H9 (cell line): ENCODE measurements at regions not wholly inside any gene's neighbourhood (a gene's known extent, or its start where the extent isn't known, plus 50 kb on each side); places are given as distances from the start of the nearest gene placed in this dataset.

Experiments used
- DNase-seq: peaks from one replicate; pipeline ENCODE4 v3.0.0-alpha.2; 2017
- H2AFZ ChIP-seq: one replicate; pipeline ENCODE4 v1.6.1; 2013; ENCODE audit warnings: mild to moderate bottlenecking, low read length, control low read depth, moderate library complexity
- H2AK5ac ChIP-seq: 2 replicates; pipeline ENCODE4 v1.6.1; 2013; ENCODE audit warnings: low read length, control low read depth, mixed read lengths; ENCODE audit not compliant: insufficient read length
- H2BK120ac ChIP-seq: one replicate; pipeline ENCODE4 v1.6.1; 2013; ENCODE audit warnings: low read depth, mild to moderate bottlenecking, low read length, control low read depth, inconsistent platforms; ENCODE audit not compliant: poor library complexity, severe bottlenecking
- H2BK12ac ChIP-seq: 2 replicates; pipeline ENCODE4 v1.6.1; 2013; ENCODE audit warnings: low read length, control low read depth, mixed read lengths, low read depth; ENCODE audit not compliant: insufficient read length
- H2BK15ac ChIP-seq: 2 replicates; pipeline ENCODE4 v1.6.1; 2013; ENCODE audit warnings: low read depth, low read length, control low read depth
- H2BK20ac ChIP-seq: one replicate; pipeline ENCODE4 v1.6.1; 2013; ENCODE audit warnings: low read depth, mild to moderate bottlenecking, low read length, control low read depth, inconsistent platforms; ENCODE audit not compliant: poor library complexity, severe bottlenecking
- H2BK5ac ChIP-seq: 2 replicates; pipeline ENCODE4 v1.6.1; 2013; ENCODE audit warnings: low read length, control low read depth, mixed read lengths; ENCODE audit not compliant: insufficient read length
- H3K14ac ChIP-seq: 2 replicates; pipeline ENCODE4 v1.6.1; 2013; ENCODE audit warnings: low read length, control low read depth; ENCODE audit not compliant: insufficient read depth
- H3K18ac ChIP-seq: 2 replicates; pipeline ENCODE4 v1.6.1; 2013; ENCODE audit warnings: low read depth, mild to moderate bottlenecking, mixed read lengths, low read length, control low read depth; ENCODE audit not compliant: insufficient read length
- H3K23ac ChIP-seq: 2 replicates; pipeline ENCODE4 v1.6.1; 2013; ENCODE audit warnings: low read length, control low read depth, mixed read lengths, low read depth; ENCODE audit not compliant: insufficient read length
- H3K23me2 ChIP-seq: 2 replicates; pipeline ENCODE4 v1.6.1; 2013; ENCODE audit warnings: low read depth, mild to moderate bottlenecking, mixed read lengths, low read length, control low read depth; ENCODE audit not compliant: insufficient read length, poor library complexity, severe bottlenecking
- H3K27ac ChIP-seq: 2 replicates; pipeline ENCODE4 v1.5.1; 2013; ENCODE audit warnings: low read length, control low read depth, mixed read lengths, low read depth; ENCODE audit not compliant: insufficient read length
- H3K27me3 ChIP-seq: 2 replicates; pipeline ENCODE4 v1.6.1; 2013; ENCODE audit warnings: low read length, control low read depth, inconsistent platforms; ENCODE audit not compliant: insufficient read depth
- H3K4ac ChIP-seq: 2 replicates; pipeline ENCODE4 v1.6.1; 2013; ENCODE audit warnings: low read depth, mild to moderate bottlenecking, control low read depth, inconsistent platforms, low read length, moderate library complexity
- H3K4me1 ChIP-seq: 2 replicates; pipeline ENCODE4 v1.6.1; 2013; ENCODE audit warnings: low read length, control low read depth, inconsistent platforms; ENCODE audit not compliant: insufficient read depth
- H3K4me2 ChIP-seq: 2 replicates; pipeline ENCODE4 v1.6.1; 2013; ENCODE audit warnings: low read length, control low read depth, mixed read lengths; ENCODE audit not compliant: insufficient read length, insufficient read depth
- H3K56ac ChIP-seq: 2 replicates; pipeline ENCODE4 v1.6.1; 2013; ENCODE audit warnings: low read depth, mild to moderate bottlenecking, mixed read lengths, low read length, control low read depth; ENCODE audit not compliant: insufficient read length
- H3K79me1 ChIP-seq: 2 replicates; pipeline ENCODE4 v1.6.1; 2013; ENCODE audit warnings: low read depth, mild to moderate bottlenecking, moderate library complexity, low read length, control low read depth, inconsistent platforms; ENCODE audit not compliant: insufficient read depth, poor library complexity, severe bottlenecking
- H3K79me2 ChIP-seq: 2 replicates; pipeline ENCODE4 v1.6.1; 2013; ENCODE audit warnings: low read length, control low read depth, inconsistent platforms; ENCODE audit not compliant: insufficient read depth
- H3K9ac ChIP-seq: 2 replicates; pipeline ENCODE4 v1.6.1; 2013; ENCODE audit warnings: low read length, control low read depth, mixed read lengths; ENCODE audit not compliant: insufficient read length; ENCODE audit errors: extremely low read depth
- H3K9me3 ChIP-seq: one replicate; pipeline ENCODE4 v1.6.1; 2013; ENCODE audit warnings: low read depth, low read length, inconsistent platforms; ENCODE audit not compliant: control insufficient read depth
- H3T11ph ChIP-seq: one replicate; pipeline ENCODE4 v1.6.1; 2013; ENCODE audit warnings: mild to moderate bottlenecking, low read length, control low read depth, inconsistent platforms
- H4K20me1 ChIP-seq: one replicate; pipeline ENCODE4 v1.6.1; 2013; ENCODE audit not compliant: control insufficient read depth, insufficient read length, insufficient read depth
- H4K5ac ChIP-seq: 2 replicates; pipeline ENCODE4 v1.6.1; 2013; ENCODE audit warnings: low read depth, mild to moderate bottlenecking, mixed read lengths, low read length, control low read depth; ENCODE audit not compliant: insufficient read length
- H4K8ac ChIP-seq: replicated peaks from 2 replicates; pipeline ENCODE4 v1.6.1; 2013; ENCODE audit warnings: low read length, control low read depth, mixed read lengths, low read depth; ENCODE audit not compliant: insufficient read length
- H4K91ac ChIP-seq: 2 replicates; pipeline ENCODE4 v1.6.1; 2013; ENCODE audit warnings: low read depth, mild to moderate bottlenecking, moderate library complexity, mixed read lengths, low read length, control low read depth; ENCODE audit not compliant: insufficient read length
- H3K27ac Mint-ChIP-seq, 3 experiments: 2 replicates in 2 of 3; 3 replicates in 1 of 3; pipeline ENCODE4 v1.8.0; 2020 to 2021; ENCODE audit warnings: mixed read lengths in 3 of 3, mild to moderate bottlenecking in 1 of 3, moderate library complexity in 1 of 3
- H3K27me3 Mint-ChIP-seq: 2 replicates; pipeline ENCODE4 v1.8.0; 2021; ENCODE audit warnings: low read depth, mild to moderate bottlenecking, moderate library complexity, mixed read lengths
- H3K36me3 Mint-ChIP-seq, 3 experiments: 2 replicates in 2 of 3; 3 replicates in 1 of 3; pipeline ENCODE4 v1.8.0; 2020 to 2021; ENCODE audit warnings: low read depth in 3 of 3, mixed read lengths in 3 of 3; ENCODE audit not compliant: insufficient read depth in 1 of 3
- H3K4me1 Mint-ChIP-seq, 2 experiments: 2 replicates each; pipeline ENCODE4 v1.8.0; 2020; ENCODE audit warnings: mixed read lengths in 2 of 2
- H3K4me3 Mint-ChIP-seq, 2 experiments: 2 replicates in 1 of 2; 3 replicates in 1 of 2; pipeline ENCODE4 v1.8.0; 2020 to 2021; ENCODE audit warnings: mild to moderate bottlenecking in 2 of 2, mixed read lengths in 2 of 2, moderate library complexity in 1 of 2
- H3K9me3 Mint-ChIP-seq, 2 experiments: 2 replicates in 1 of 2; 3 replicates in 1 of 2; pipeline ENCODE4 v1.8.0; 2020; ENCODE audit warnings: mild to moderate bottlenecking in 2 of 2, mixed read lengths in 2 of 2, moderate library complexity in 1 of 2
- WGBS: extraction: QIAGEN DNeasy Blood & Tissue Kit; methylation state at CpG from one replicate; pipeline ENCODE4 v1.1.7; 2013; ENCODE audit warnings: missing lambda C conversion rate, low lambda C conversion rate, mixed read lengths; ENCODE audit not compliant: insufficient read length; ENCODE audit errors: extremely low coverage; 5-methylcytosine and 5-hydroxymethylcytosine counted together
- TF ChIP-seq, protein P1 (sequence below): fragments of 200-600 bp; sonication (generic); conservative IDR thresholded peaks from 3 replicates; pipeline ENCODE4 v1.8.0; 2021; ENCODE audit warnings: antibody characterized with exemption, mild to moderate bottlenecking

DNA sequence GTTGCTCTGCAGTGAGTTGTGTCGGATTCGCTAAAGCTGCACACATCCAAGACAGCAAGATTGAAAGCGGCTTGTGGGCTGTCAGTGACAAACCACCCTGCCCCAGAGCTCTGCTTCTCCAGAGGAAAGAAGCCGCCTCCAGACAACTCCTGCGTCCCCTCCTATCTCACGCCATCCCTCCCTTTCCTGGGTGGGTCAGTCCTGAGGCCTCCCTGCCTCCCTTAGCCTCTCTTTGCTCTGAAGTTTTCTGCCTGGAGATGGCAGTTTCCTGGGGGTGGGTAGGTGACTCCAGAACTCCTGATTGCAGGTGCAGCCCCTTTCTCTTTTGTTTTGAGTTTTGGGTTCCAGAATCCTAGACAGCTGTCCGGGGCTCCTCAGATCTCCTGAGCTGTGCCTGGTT lies 78.7 kb downstream of the EMX2 start:
- Histone ChIP-seq H3K23ac (no peak overlapping the region), H3K27ac (no peak overlapping the region), H3K27me3 (no peaks in the 10 kb centered on the region), H4K8ac (no peak overlapping the region), H3K4me1 (no peaks in the 10 kb centered on the region), H3K79me1 (no peaks in the 10 kb centered on the region), H4K5ac (no peak overlapping the region), H2BK5ac (no peak overlapping the region), H3K79me2 (no peaks in the 10 kb centered on the region), H3K4me2 (no peak overlapping the region), H3K4ac (no peak overlapping the region), H3K9me3 (no peaks in the 10 kb centered on the region), H3K23me2 (no peaks in the 10 kb centered on the region), H2BK12ac (no peak overlapping the region), H3T11ph (no peak overlapping the region), H4K91ac (no peak overlapping the region), H2BK15ac (no peak overlapping the region), H2BK120ac (no peak overlapping the region), H3K9ac (no peak overlapping the region), H3K18ac (no peak overlapping the region), H4K20me1 (no peaks in the 10 kb centered on the region), H2AK5ac (no peak overlapping the region), H3K14ac (no peak overlapping the region), H3K56ac (no peak overlapping the region), H2AFZ (no peak overlapping the region), H2BK20ac (no peak overlapping the region)
- H3K36me3 Mint-ChIP-seq: no peaks in the 10 kb centered on the region
- H3K27ac Mint-ChIP-seq: no peak overlapping the region; a peak in 1 of 7 replicates
- TF ChIP-seq, protein P1, sequence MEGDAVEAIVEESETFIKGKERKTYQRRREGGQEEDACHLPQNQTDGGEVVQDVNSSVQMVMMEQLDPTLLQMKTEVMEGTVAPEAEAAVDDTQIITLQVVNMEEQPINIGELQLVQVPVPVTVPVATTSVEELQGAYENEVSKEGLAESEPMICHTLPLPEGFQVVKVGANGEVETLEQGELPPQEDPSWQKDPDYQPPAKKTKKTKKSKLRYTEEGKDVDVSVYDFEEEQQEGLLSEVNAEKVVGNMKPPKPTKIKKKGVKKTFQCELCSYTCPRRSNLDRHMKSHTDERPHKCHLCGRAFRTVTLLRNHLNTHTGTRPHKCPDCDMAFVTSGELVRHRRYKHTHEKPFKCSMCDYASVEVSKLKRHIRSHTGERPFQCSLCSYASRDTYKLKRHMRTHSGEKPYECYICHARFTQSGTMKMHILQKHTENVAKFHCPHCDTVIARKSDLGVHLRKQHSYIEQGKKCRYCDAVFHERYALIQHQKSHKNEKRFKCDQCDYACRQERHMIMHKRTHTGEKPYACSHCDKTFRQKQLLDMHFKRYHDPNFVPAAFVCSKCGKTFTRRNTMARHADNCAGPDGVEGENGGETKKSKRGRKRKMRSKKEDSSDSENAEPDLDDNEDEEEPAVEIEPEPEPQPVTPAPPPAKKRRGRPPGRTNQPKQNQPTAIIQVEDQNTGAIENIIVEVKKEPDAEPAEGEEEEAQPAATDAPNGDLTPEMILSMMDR: no peak
- H3K4me1 Mint-ChIP-seq: no peaks in the 10 kb centered on the region
- no CpG with 5 or more reads among the region's 7 CpGs for WGBS
- DNase-seq: no peak
- peaks cover 20% of the 10 kb centered on the region for H3K27me3 Mint-ChIP-seq
- peaks cover 0 to 5% of the 10 kb centered on the region in 2 experiments; a peak in 1 of 5 replicates for H3K9me3 Mint-ChIP-seq
- H3K4me3 Mint-ChIP-seq: no peak overlapping the region
